ENCODE measurements at regions not wholly inside any gene's neighbourhood (a gene's known extent, or its start where the extent isn't known, plus 50 kb on each side); places are given as distances from the start of the nearest gene placed in this dataset.

DNA sequence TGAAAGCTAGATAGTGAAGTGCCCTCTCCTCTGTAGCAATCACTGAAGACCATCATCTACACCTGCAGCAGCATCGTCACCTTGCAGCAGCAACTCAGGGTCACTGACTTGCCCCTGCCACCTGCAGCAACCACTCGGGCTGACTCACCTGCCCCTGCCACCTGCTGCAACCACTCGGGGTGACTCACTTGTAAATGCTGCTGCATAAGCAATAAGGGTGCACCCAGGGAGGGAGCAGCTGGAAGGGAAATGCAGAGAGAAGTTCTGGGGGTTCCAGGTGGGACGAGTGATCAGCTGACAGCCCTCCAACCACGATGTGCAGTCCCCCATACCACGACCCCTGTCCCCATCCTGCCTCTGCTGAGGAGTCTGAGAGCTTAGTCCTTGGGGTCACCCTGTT lies 357.1 kb upstream of the SFSWAP start:
- no peaks in the 10 kb centered on the region for H3K36me3 Mint-ChIP-seq (ENCODE audit: insufficient read depth)
- ATAC-seq (replicated peaks) (no peak), DNase-seq (no peak)
- no peaks in the 10 kb centered on the region for H3K4me1 Mint-ChIP-seq (ENCODE audit: low read depth in 2 of 2)
- no peak overlapping the region for H3K27ac Mint-ChIP-seq
- H3K4me3 Mint-ChIP-seq = no peak overlapping the region
- peaks cover 52 to 73% of the 10 kb centered on the region in 2 donors for H3K27me3 Mint-ChIP-seq
- peaks cover 0 to 2% of the 10 kb centered on the region in 2 donors for H3K9me3 Mint-ChIP-seq

DNA sequence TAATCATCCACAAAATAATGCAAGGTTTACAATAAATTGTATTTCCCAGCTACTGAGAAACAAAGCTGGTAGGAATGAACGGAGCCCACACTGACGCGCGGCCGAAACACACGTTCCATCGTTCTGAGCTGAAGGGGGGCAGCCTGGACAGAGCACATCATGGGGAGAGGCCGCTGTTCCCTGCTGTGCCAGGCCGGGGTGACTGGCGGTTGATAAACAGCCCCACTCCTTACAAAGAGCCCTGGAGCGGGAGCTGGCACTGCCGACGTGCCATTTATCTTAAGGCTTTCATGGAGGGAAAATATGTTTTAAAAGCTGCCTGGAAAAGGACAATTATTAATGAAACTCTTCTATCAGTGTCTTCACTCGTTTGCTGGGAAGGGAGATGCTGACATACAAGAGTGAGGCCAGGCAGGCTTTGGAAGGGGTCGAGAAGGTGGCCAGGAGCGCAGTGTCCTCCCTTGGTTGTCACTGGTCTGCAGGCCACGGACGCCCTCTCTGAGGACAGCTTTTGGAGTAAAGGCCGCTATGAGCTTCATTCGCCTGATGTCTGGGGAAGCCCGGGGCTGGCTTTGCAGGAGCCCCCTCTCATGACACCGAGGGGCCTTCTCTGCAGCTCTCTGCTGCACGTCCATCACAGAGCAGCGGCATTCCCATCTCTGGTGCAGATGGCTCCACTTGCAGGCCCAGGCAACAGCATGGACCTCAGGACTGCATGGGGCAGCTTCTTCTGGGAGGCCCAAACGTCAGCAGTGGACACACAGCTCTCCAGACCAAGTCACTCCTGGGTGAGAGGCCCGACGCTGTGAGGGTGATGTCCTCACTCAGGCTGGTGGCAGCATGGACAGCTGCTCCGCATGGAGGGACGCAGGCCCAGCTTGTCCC lies 355.3 kb upstream of the SFSWAP start:
- Mint-ChIP-seq H3K27me3 (peaks cover 39 to 58% of the 10 kb centered on the region in 2 donors), H3K27ac (no peak overlapping the region), H3K9me3 (peaks cover 0 to 2% of the 10 kb centered on the region in 2 donors), H3K4me1 (ENCODE audit: low read depth in 2 of 2) (no peaks in the 10 kb centered on the region), H3K4me3 (no peak overlapping the region), H3K36me3 (ENCODE audit: insufficient read depth) (no peaks in the 10 kb centered on the region)
- DNase-seq (no peak), ATAC-seq (replicated peaks) (no peak)

DNA sequence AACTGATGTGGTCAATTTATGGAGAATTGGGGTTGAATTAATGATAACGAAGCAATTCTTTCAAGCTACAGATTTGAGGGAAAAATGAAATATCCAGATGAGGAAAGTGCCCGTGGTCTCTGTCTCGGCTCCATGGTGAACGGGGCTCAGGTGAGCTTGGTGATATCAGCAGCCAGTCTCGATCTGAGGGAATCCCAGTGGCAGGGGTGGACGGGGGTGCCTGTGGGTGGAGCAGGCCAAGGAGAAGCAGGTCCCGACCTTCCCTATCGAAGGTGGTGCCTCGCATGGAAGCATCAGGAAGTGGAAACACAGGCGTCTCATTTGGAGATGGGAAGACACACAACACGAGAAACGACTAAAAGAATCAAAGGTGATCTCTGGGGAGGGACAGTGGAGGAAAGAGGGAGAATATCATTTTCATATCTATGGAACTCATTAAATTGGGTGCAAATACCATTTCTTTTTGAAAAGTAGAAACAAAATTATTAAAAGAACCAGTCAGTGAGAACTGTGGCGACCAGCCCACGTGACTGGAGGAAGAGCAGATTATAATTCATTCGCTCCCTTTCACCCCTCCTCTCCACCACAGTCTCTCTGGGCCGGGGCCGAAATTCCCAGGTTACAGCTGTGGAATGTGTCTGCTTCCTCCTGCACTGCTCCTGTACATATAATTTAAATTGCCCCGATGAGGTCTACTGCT lies 354.3 kb upstream of the SFSWAP start:
- no peaks in the 10 kb centered on the region for H3K36me3 Mint-ChIP-seq (ENCODE audit: insufficient read depth)
- no peak for ATAC-seq (replicated peaks)
- no peak overlapping the region for H3K27ac Mint-ChIP-seq
- H3K9me3 Mint-ChIP-seq = peaks cover 0 to under 1% of the 10 kb centered on the region in 2 donors
- no peak for DNase-seq
- no peaks in the 10 kb centered on the region for H3K4me1 Mint-ChIP-seq (ENCODE audit: low read depth in 2 of 2)
- H3K27me3 Mint-ChIP-seq = peaks cover 39 to 58% of the 10 kb centered on the region in 2 donors
- H3K4me3 Mint-ChIP-seq = no peak overlapping the region

DNA sequence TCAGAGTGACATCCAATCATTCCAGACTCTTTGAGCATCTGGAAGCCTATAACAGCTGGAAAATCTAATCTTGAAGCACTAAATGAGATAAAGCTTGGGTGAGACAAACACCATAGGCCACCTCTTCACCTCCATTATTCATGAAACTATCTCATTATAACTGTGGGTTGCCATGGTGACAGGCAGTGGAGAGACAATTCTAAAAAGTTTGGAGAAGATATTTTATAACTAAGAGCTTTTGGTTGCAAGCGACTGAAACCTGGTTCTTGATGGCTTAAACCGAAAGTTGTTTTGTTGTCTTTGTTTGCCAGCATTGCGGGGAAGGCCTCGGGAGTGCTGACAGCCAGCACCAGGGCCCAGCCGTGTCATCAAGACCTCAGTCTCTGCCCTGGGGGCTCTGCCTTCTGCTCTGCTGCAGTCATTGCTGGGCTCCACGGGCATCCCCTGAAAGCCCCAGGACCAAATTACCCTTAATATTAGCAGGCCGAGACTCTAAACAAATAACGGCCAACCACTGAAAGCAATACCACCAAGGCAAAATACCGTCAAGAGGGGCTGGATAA lies 353.6 kb upstream of the SFSWAP start:
- Mint-ChIP-seq H3K27me3 (peaks cover 39 to 58% of the 10 kb centered on the region in 2 donors), H3K4me1 (ENCODE audit: low read depth in 2 of 2) (peaks cover 0 to 2% of the 10 kb centered on the region in 2 donors), H3K27ac (no peak overlapping the region), H3K36me3 (ENCODE audit: insufficient read depth) (no peaks in the 10 kb centered on the region), H3K9me3 (no peaks in the 10 kb centered on the region), H3K4me3 (no peak overlapping the region)
- DNase-seq = no peak
- no peak for ATAC-seq (replicated peaks)

- peaks cover 0 to 2% of the 10 kb centered on the region in 2 donors for H3K4me1 Mint-ChIP-seq (ENCODE audit: low read depth in 2 of 2)
- H3K36me3 Mint-ChIP-seq (ENCODE audit: insufficient read depth) = no peaks in the 10 kb centered on the region
- peaks cover 39 to 54% of the 10 kb centered on the region in 2 donors for H3K27me3 Mint-ChIP-seq
- ATAC-seq (replicated peaks) (no peak), DNase-seq (no peak)
- H3K4me3 Mint-ChIP-seq = no peak overlapping the region
- H3K27ac Mint-ChIP-seq = no peak overlapping the region
- H3K9me3 Mint-ChIP-seq = no peaks in the 10 kb centered on the region
These were observed 353.0 kb upstream of the SFSWAP start for GRCh38 chr12:131357920-131358319.

DNA sequence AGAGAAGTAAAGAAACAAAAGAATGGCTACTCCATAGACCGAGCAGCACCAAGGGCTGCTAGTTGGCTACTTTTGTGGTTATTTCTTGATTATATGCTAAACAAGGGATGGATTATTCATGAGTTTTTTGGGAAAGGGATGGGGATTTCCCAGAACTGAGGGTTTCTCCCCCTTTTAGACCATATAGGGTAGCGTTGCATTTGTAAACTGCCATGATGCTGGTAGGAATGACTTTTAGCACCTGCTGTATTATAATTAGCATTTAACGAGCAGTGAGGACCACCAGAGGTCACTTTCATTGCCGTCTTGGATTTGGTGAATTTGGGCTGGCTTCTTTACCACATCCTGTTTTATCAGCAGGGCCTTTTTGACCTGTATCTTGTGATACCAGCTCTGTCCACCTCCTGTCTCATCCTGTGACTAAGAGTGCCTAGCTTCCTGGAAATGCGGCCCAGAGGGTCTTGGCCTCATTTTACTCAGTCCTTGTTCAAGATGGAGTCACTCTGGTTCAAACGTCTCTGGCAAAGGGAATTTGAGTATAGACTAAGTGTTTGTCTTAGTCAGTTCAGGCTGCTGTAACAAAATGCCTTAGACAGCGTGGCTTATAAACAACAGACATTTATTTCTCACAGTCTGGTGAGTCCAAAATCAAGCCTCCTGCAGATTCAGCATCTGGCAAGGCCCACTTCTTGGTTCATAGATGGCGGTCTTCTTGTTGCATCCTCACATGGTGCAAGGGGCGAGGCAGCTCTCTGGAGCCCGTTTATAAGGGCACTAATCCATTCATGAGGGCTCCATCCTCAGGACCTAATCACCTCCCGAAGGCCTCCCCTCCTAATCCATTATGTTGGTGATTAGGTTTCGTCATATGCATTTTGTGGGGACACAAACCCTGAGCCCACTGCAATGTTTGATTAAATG lies 348.3 kb upstream of the SFSWAP start:
- no peaks in the 10 kb centered on the region for H3K9me3 Mint-ChIP-seq
- no peaks in the 10 kb centered on the region for H3K36me3 Mint-ChIP-seq (ENCODE audit: insufficient read depth)
- DNase-seq (no peak), ATAC-seq (replicated peaks) (no peak)
- H3K4me3 Mint-ChIP-seq = no peak overlapping the region
- H3K27me3 Mint-ChIP-seq = peaks cover 8 to 42% of the 10 kb centered on the region in 2 donors
- no peak overlapping the region for H3K27ac Mint-ChIP-seq
- peaks cover 0 to 2% of the 10 kb centered on the region in 2 donors for H3K4me1 Mint-ChIP-seq (ENCODE audit: low read depth in 2 of 2)

GRCh38 chr12:131363393-131363792 lies 347.5 kb upstream of the SFSWAP start:
- H3K27ac Mint-ChIP-seq = no peak overlapping the region
- H3K9me3 Mint-ChIP-seq = no peaks in the 10 kb centered on the region
- ATAC-seq (replicated peaks) (no peak), DNase-seq (no peak)
- peaks cover 0 to 2% of the 10 kb centered on the region in 2 donors for H3K4me1 Mint-ChIP-seq (ENCODE audit: low read depth in 2 of 2)
- H3K36me3 Mint-ChIP-seq (ENCODE audit: insufficient read depth) = no peaks in the 10 kb centered on the region
- peaks cover 4 to 41% of the 10 kb centered on the region in 2 donors for H3K27me3 Mint-ChIP-seq
- H3K4me3 Mint-ChIP-seq = no peak overlapping the region

GRCh38 chr12:131363841-131364495 lies 346.9 kb upstream of the SFSWAP start:
- peaks cover 0 to 39% of the 10 kb centered on the region in 2 donors for H3K27me3 Mint-ChIP-seq
- H3K4me1 Mint-ChIP-seq (ENCODE audit: low read depth in 2 of 2) = peaks cover 0 to 2% of the 10 kb centered on the region in 2 donors
- DNase-seq = no peak
- no peaks in the 10 kb centered on the region for H3K9me3 Mint-ChIP-seq
- no peak overlapping the region for H3K27ac Mint-ChIP-seq
- no peaks in the 10 kb centered on the region for H3K36me3 Mint-ChIP-seq (ENCODE audit: insufficient read depth)
- no peak overlapping the region for H3K4me3 Mint-ChIP-seq
- no peak for ATAC-seq (replicated peaks)

DNA sequence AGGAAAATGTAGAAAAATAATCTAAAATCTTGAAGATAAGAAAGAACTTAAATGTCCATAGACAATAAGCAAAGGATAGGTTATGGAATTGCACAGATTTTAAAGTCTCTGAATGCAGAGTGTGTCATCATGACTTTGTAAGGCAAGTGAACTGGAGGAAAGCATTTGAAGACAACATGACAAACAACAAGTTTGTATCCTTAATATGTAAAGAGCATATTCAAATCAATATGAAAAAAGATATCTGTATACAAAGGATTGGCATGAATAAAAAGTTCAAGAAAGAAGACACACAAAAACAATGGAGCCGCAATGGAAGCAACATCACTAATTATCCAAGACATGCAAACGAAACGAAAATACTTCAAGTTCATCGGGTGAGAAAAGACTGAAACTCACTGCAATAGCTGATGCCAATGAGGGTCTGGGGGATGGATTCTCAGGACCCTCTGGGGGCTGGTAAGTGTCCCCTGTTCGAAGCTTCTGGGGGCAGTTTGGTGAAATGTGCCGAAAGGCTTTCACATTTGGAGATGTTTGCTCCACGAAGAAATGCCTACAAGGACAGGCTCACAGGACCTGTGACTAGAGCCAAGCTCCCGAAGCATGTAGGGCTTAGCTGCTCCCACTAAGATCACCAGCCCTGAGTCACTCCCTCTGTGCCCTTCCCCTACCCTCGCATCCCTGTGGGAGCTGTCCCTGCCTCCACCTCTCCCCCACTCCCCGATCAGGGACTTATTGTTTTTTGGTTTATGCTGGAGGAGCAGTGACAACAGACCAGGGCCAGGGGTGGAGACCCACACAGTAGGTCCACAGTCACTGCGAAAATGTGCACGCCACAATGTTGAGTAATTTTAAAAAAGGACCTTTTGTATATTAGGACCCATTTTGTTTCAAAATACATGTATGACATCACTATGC lies 345.7 kb upstream of the SFSWAP start:
- Mint-ChIP-seq H3K9me3 (no peaks in the 10 kb centered on the region), H3K27me3 (peaks cover 0 to 46% of the 10 kb centered on the region in 2 donors), H3K4me3 (no peak overlapping the region), H3K4me1 (ENCODE audit: low read depth in 2 of 2) (peaks cover 0 to 2% of the 10 kb centered on the region in 2 donors), H3K27ac (no peak overlapping the region), H3K36me3 (ENCODE audit: insufficient read depth) (no peaks in the 10 kb centered on the region)
- no peak for ATAC-seq (replicated peaks)
- no peak for DNase-seq

GRCh38 chr12:131365821-131366260 lies 345.0 kb upstream of the SFSWAP start:
- ATAC-seq (replicated peaks) (no peak), DNase-seq (no peak)
- peaks cover 0 to 2% of the 10 kb centered on the region in 2 donors for H3K4me1 Mint-ChIP-seq (ENCODE audit: low read depth in 2 of 2)
- no peak overlapping the region for H3K27ac Mint-ChIP-seq
- H3K27me3 Mint-ChIP-seq = peaks cover 0 to 46% of the 10 kb centered on the region in 2 donors
- no peak overlapping the region for H3K4me3 Mint-ChIP-seq
- H3K9me3 Mint-ChIP-seq = no peaks in the 10 kb centered on the region
- no peaks in the 10 kb centered on the region for H3K36me3 Mint-ChIP-seq (ENCODE audit: insufficient read depth)

- no peaks in the 10 kb centered on the region for H3K36me3 Mint-ChIP-seq (ENCODE audit: insufficient read depth)
- no peak for DNase-seq
- H3K27me3 Mint-ChIP-seq = peaks cover 0 to 46% of the 10 kb centered on the region in 2 donors
- H3K9me3 Mint-ChIP-seq = no peaks in the 10 kb centered on the region
- H3K4me1 Mint-ChIP-seq (ENCODE audit: low read depth in 2 of 2) = peaks cover 0 to 2% of the 10 kb centered on the region in 2 donors
- no peak for ATAC-seq (replicated peaks)
- no peak overlapping the region for H3K4me3 Mint-ChIP-seq
- no peak overlapping the region for H3K27ac Mint-ChIP-seq
These were observed 344.5 kb upstream of the SFSWAP start for GRCh38 chr12:131366261-131366871.

Data from effector memory CD8-positive, alpha-beta T cell (primary cell).